Neuronal stem cell (in vitro differentiated cells): ENCODE measurements at regions not wholly inside any gene's neighbourhood (a gene's known extent, or its start where the extent isn't known, plus 50 kb on each side); places are given as distances from the start of the nearest gene placed in this dataset.
A peak's percentile ranks its signal among the peaks of the same experiment; 100 is the strongest.

Source experiments
- DNase-seq: peaks from one replicate; pipeline ENCODE4 v3.0.0-alpha.2; 2013; ENCODE audit warnings: low spot score
- H2AFZ ChIP-seq: one replicate; pipeline ENCODE4 v1.6.1; 2013; ENCODE audit warnings: mild to moderate bottlenecking, low read length, inconsistent platforms
- H2AK5ac ChIP-seq: 2 replicates; pipeline ENCODE4 v1.6.1; 2013; ENCODE audit warnings: low read depth, mild to moderate bottlenecking, inconsistent platforms, low read length, moderate library complexity, mixed read lengths
- H2BK120ac ChIP-seq: 2 replicates; pipeline ENCODE4 v1.6.1; 2013; ENCODE audit warnings: low read depth, mild to moderate bottlenecking, inconsistent platforms, low read length, moderate library complexity, mixed read lengths
- H2BK12ac ChIP-seq: one replicate; pipeline ENCODE4 v1.6.1; 2013; ENCODE audit warnings: low read length, inconsistent platforms
- H2BK15ac ChIP-seq: 2 replicates; pipeline ENCODE4 v1.6.1; 2013; ENCODE audit warnings: mild to moderate bottlenecking, low read length, inconsistent platforms, mixed read lengths
- H2BK5ac ChIP-seq: one replicate; pipeline ENCODE4 v1.6.1; 2013; ENCODE audit warnings: inconsistent platforms, mild to moderate bottlenecking, low read length, moderate library complexity
- H3K14ac ChIP-seq: one replicate; pipeline ENCODE4 v1.6.1; 2013; ENCODE audit warnings: low read length, inconsistent platforms
- H3K18ac ChIP-seq: 2 replicates; pipeline ENCODE4 v1.6.1; 2013; ENCODE audit warnings: low read length, inconsistent platforms
- H3K23ac ChIP-seq: 2 replicates; pipeline ENCODE4 v1.6.1; 2013; ENCODE audit warnings: low read depth, mild to moderate bottlenecking, mixed read lengths, low read length, inconsistent platforms; ENCODE audit not compliant: poor library complexity
- H3K27ac ChIP-seq: replicated peaks from 3 replicates; pipeline ENCODE4 v1.5.1; 2013; ENCODE audit warnings: low read length, inconsistent platforms
- H3K27me3 ChIP-seq, 3 experiments: 2 replicates each; pipeline ENCODE4 v1.6.1; 2013; ENCODE audit warnings: low read length in 3 of 3, mild to moderate bottlenecking in 2 of 3, inconsistent platforms in 1 of 3, low read depth in 1 of 3, mixed read lengths in 1 of 3, moderate library complexity in 1 of 3; ENCODE audit not compliant: control insufficient read depth in 3 of 3, insufficient read depth in 3 of 3
- H3K36me3 ChIP-seq, 2 donors: replicated peaks in 1 of 2; 2 replicates each; pipeline ENCODE4 v1.6.1; 2013; ENCODE audit warnings: low read length in 2 of 2; ENCODE audit not compliant: control insufficient read depth in 2 of 2, insufficient read depth in 2 of 2
- H3K4ac ChIP-seq: 2 replicates; pipeline ENCODE4 v1.6.1; 2013; ENCODE audit warnings: inconsistent platforms, mild to moderate bottlenecking, low read length, moderate library complexity
- H3K4me1 ChIP-seq, 2 donors: 1 replicate in 1 of 2; 2 replicates in 1 of 2; pipeline ENCODE4 v1.6.1; 2013; ENCODE audit warnings: low read length in 2 of 2, low read depth in 1 of 2; ENCODE audit not compliant: control insufficient read depth in 2 of 2, insufficient read depth in 1 of 2
- H3K4me2 ChIP-seq: one replicate; pipeline ENCODE4 v1.6.1; 2013; ENCODE audit warnings: mild to moderate bottlenecking, low read length, inconsistent platforms; ENCODE audit not compliant: insufficient read depth, poor library complexity, severe bottlenecking
- H3K4me3 ChIP-seq, 2 donors: 2 replicates each; pipeline ENCODE4 v1.5.1; 2013; ENCODE audit warnings: low read length in 2 of 2, mild to moderate bottlenecking in 2 of 2, inconsistent platforms in 1 of 2, moderate library complexity in 1 of 2
- H3K79me1 ChIP-seq: one replicate; pipeline ENCODE4 v1.6.1; 2013; ENCODE audit warnings: low read depth, mild to moderate bottlenecking, inconsistent platforms, low read length, moderate library complexity
- H3K9ac ChIP-seq: one replicate; pipeline ENCODE4 v1.6.1; 2013; ENCODE audit warnings: mild to moderate bottlenecking, low read depth, low read length, inconsistent platforms; ENCODE audit not compliant: poor library complexity
- H3K9me3 ChIP-seq, 2 donors: replicated peaks in 1 of 2; 2 replicates each; pipeline versions ENCODE3 to v1.6.1; 2013; ENCODE audit warnings: low read length in 2 of 2, mild to moderate bottlenecking in 2 of 2, inconsistent platforms in 1 of 2, low read depth in 1 of 2, mixed read lengths in 1 of 2, moderate library complexity in 1 of 2; ENCODE audit not compliant: control insufficient read depth in 2 of 2, insufficient read depth in 1 of 2
- H4K8ac ChIP-seq: one replicate; pipeline ENCODE4 v1.6.1; 2013; ENCODE audit warnings: low read depth, mild to moderate bottlenecking, inconsistent platforms, low read length, moderate library complexity
- H4K91ac ChIP-seq: one replicate; pipeline ENCODE4 v1.6.1; 2013; ENCODE audit warnings: low read length, low read depth, mild to moderate bottlenecking, inconsistent platforms; ENCODE audit not compliant: poor library complexity
- WGBS, 2 donors: extraction: QIAGEN DNeasy Blood & Tissue Kit; methylation state at CpG; one replicate each; pipeline ENCODE4 v1.1.7; 2013; ENCODE audit warnings: missing lambda C conversion rate in 2 of 2, mixed read lengths in 1 of 2; ENCODE audit not compliant: insufficient read length in 2 of 2, insufficient replicate concordance in 1 of 2; ENCODE audit errors: extremely low coverage in 2 of 2; 5-methylcytosine and 5-hydroxymethylcytosine counted together

GRCh38 chr2:147538088-147538487 lies 306.7 kb upstream of the ACVR2A start:
- Histone ChIP-seq H3K9ac (no peak overlapping the region), H3K4me3 (no peak overlapping the region), H4K8ac (no peak overlapping the region), H2AFZ (no peak overlapping the region), H2BK12ac (no peak overlapping the region), H3K18ac (no peak overlapping the region), H4K91ac (no peak overlapping the region), H3K27me3 (no peaks in the 10 kb centered on the region), H3K4ac (no peak overlapping the region), H3K14ac (no peak overlapping the region), H2BK15ac (no peak overlapping the region), H3K4me1 (peaks cover 6 to 8% of the 10 kb centered on the region in 2 donors), H3K36me3 (no peaks in the 10 kb centered on the region), H3K9me3 (no peaks in the 10 kb centered on the region), H2BK120ac (no peak overlapping the region), H3K23ac (no peak overlapping the region), H2AK5ac (no peak overlapping the region), H3K4me2 (no peak overlapping the region), H3K79me1 (no peaks in the 10 kb centered on the region), H3K27ac (no peak overlapping the region), H2BK5ac (no peak overlapping the region)
- no CpG with 5 or more reads among the region's 1 CpG for WGBS, 2 donors
- DNase-seq, result no peak

- DNase-seq, result no peak
- Histone ChIP-seq H3K14ac (no peak overlapping the region), H3K27me3 (no peaks in the 10 kb centered on the region)
Observed at GRCh38 chr2:147531269-147531668, 313.6 kb upstream of the ACVR2A start.

GRCh38 chr2:147530033-147530432 lies 314.8 kb upstream of the ACVR2A start:
- H3K23ac ChIP-seq, result no peak overlapping the region
- H2BK12ac ChIP-seq, result no peak overlapping the region
- no peak overlapping the region for H4K91ac ChIP-seq
- no peak overlapping the region for H3K18ac ChIP-seq
- no peak overlapping the region for H2BK5ac ChIP-seq
- no peaks in the 10 kb centered on the region for H3K79me1 ChIP-seq
- no peak overlapping the region for H4K8ac ChIP-seq
- no peak overlapping the region for H2BK15ac ChIP-seq
- no peak overlapping the region for H3K4me2 ChIP-seq
- H3K4ac ChIP-seq, result no peak overlapping the region
- H3K4me1 ChIP-seq, result peaks cover 6 to 8% of the 10 kb centered on the region in 2 donors
- no peak overlapping the region for H2AFZ ChIP-seq
- no peaks in the 10 kb centered on the region for H3K36me3 ChIP-seq
- no peak overlapping the region for H3K14ac ChIP-seq
- no peak for DNase-seq
- WGBS, 2 donors, result no CpG with 5 or more reads among the region's 3 CpGs
- no peak overlapping the region for H2AK5ac ChIP-seq
- H3K27me3 ChIP-seq, result no peaks in the 10 kb centered on the region
- no peak overlapping the region for H3K27ac ChIP-seq
- H3K9me3 ChIP-seq, result no peaks in the 10 kb centered on the region
- no peak overlapping the region for H3K9ac ChIP-seq
- H2BK120ac ChIP-seq, result no peak overlapping the region
- no peak overlapping the region for H3K4me3 ChIP-seq

More at GRCh38 chr2:147531269-147531668, 313.6 kb upstream of the ACVR2A start:
- H3K4me3 ChIP-seq, result no peak overlapping the region
- H3K4me1 ChIP-seq, result peaks cover 6 to 8% of the 10 kb centered on the region in 2 donors
- H3K4me2 ChIP-seq, result no peak overlapping the region
- H3K23ac ChIP-seq, result no peak overlapping the region
- no peaks in the 10 kb centered on the region for H3K36me3 ChIP-seq
- no peak overlapping the region for H2BK15ac ChIP-seq
- H3K9ac ChIP-seq, result no peak overlapping the region
- no peak overlapping the region for H4K8ac ChIP-seq
- H2BK12ac ChIP-seq, result no peak overlapping the region
- H2BK5ac ChIP-seq, result no peak overlapping the region
- no peak overlapping the region for H4K91ac ChIP-seq
- H2BK120ac ChIP-seq, result no peak overlapping the region
- no CpG with 5 or more reads among the region's 3 CpGs for WGBS, 2 donors
- H3K9me3 ChIP-seq, result no peaks in the 10 kb centered on the region
- H3K18ac ChIP-seq, result no peak overlapping the region
- H2AK5ac ChIP-seq, result no peak overlapping the region
- H3K4ac ChIP-seq, result no peak overlapping the region
- no peaks in the 10 kb centered on the region for H3K79me1 ChIP-seq
- H3K27ac ChIP-seq, result no peak overlapping the region
- no peak overlapping the region for H2AFZ ChIP-seq

GRCh38 chr2:147525819-147526489 lies 318.9 kb upstream of the ACVR2A start:
- peaks cover 0 to 5% of the 10 kb centered on the region in 2 donors for H3K9me3 ChIP-seq
- no peaks in the 10 kb centered on the region for H3K36me3 ChIP-seq
- no peak for DNase-seq
- H3K79me1 ChIP-seq, result no peaks in the 10 kb centered on the region
- H3K4me3 ChIP-seq, result peak overlapping the region in 1 of 2 donors; percentile 65
- no peak overlapping the region for H3K23ac ChIP-seq
- H3K4ac ChIP-seq, result no peak overlapping the region
- no peak overlapping the region for H3K18ac ChIP-seq
- H2AFZ ChIP-seq, result no peak overlapping the region
- no peaks in the 10 kb centered on the region for H3K27me3 ChIP-seq
- no peak overlapping the region for H2BK5ac ChIP-seq
- no peak overlapping the region for H2BK120ac ChIP-seq
- WGBS, 2 donors, result no CpG with 5 or more reads among the region's 3 CpGs
- H2BK15ac ChIP-seq, result no peak overlapping the region
- peak overlapping the region; percentile 70 for H3K9ac ChIP-seq
- no peak overlapping the region for H3K14ac ChIP-seq
- H2AK5ac ChIP-seq, result no peak overlapping the region
- peaks cover 0 to 2% of the 10 kb centered on the region in 2 donors for H3K4me1 ChIP-seq
- no peak overlapping the region for H4K91ac ChIP-seq
- no peak overlapping the region for H3K27ac ChIP-seq
- no peak overlapping the region for H4K8ac ChIP-seq
- no peak overlapping the region for H2BK12ac ChIP-seq
- no peak overlapping the region for H3K4me2 ChIP-seq
